ENCODE measurements at regions not wholly inside any gene's neighbourhood (a gene's known extent, or its start where the extent isn't known, plus 50 kb on each side); places are given as distances from the start of the nearest gene placed in this dataset.

DNA sequence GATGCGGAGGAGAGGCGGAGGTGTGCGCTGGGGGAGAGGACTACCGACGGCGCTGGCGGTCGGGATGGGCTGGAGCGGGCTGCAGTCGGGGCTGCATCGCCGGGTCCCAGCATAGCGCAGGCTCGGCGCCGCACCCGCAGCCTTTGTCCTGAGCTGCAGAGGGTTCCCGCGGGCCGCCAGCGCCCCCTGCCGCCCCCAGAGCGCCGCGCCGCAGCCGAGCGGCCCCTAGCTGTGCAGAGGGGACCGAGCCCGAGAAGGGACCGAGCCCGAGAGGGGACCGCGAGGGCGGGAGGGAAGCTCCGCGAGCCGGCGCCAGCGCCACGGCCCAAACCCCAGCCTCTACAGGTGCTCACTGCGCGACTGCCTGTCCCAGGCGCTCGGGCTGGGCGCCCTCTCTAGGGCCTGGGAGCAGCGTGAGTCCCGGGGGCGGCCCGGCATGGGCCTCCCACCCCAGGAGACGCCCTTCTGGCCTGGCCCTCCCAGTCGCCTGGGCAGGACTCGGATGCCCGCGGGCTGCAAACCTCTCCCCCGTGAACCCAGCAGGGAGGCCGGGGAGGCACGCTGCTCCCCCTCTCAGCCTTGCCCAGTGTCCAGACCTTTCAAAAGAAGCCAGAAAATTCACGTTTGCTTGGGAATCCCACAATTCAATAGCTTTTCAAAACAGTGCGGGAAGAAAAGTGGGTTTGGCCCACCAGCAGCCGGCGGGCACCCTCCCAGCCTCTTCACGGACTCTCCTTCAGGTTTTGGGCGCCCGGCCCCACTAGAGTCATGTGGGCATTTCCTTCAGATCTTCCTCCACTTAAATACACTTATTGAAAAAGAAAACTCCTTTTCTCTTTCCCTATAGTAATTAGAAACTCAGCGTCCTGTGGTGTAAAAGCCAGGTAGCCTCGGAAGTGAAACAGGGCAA, 134.7 kb downstream of the TPRA1 start:
- Histone ChIP-seq H3K9me3 (replicated peaks in 1 of 2; ENCODE audit: control insufficient read depth in 2 of 2, insufficient read depth in 1 of 2, low read depth in 1 of 2, low read length in 2 of 2) (no peaks in the 10 kb centered on the region), H4K8ac (ENCODE audit: low read depth, low read length) (no peak overlapping the region), H2AK5ac (ENCODE audit: low read depth, low read length) (no peak overlapping the region), H3K27me3 (ENCODE audit: control insufficient read depth in 3 of 3, insufficient read depth in 3 of 3, low read depth in 1 of 3, low read length in 3 of 3) (peaks cover 0 to 36% (median 20%) of the 10 kb centered on the region in 3 experiments), H3K23ac (ENCODE audit: low read depth, low read length, poor library complexity) (no peak overlapping the region), H3K79me1 (ENCODE audit: low read depth, low read length) (no peaks in the 10 kb centered on the region), H3K36me3 (replicated peaks in 1 of 2; ENCODE audit: control insufficient read depth in 2 of 2, insufficient read depth in 2 of 2, low read length in 2 of 2) (no peaks in the 10 kb centered on the region), H4K91ac (ENCODE audit: low read depth, low read length, poor library complexity) (no peak overlapping the region), H3K18ac (ENCODE audit: low read length) (peak overlapping the region; percentile 84), H3K4me1 (ENCODE audit: control insufficient read depth in 2 of 2, insufficient read depth in 1 of 2, low read depth in 1 of 2, low read length in 2 of 2) (peaks cover 28 to 29% of the 10 kb centered on the region in 2 donors), H2BK15ac (ENCODE audit: low read length) (peak overlapping the region; percentile 41), H2BK5ac (ENCODE audit: low read length) (no peak overlapping the region), H3K4me3 (ENCODE audit: low read length in 2 of 2) (peak overlapping the region in 1 of 2 donors; percentile 21), H3K14ac (ENCODE audit: low read length) (peak overlapping the region; percentile 25), H3K9ac (ENCODE audit: low read depth, low read length, poor library complexity) (no peak overlapping the region), H3K27ac (replicated peaks; ENCODE audit: low read length) (no peak overlapping the region), H3K4me2 (ENCODE audit: insufficient read depth, low read length, poor library complexity, severe bottlenecking) (peak overlapping the region; percentile 79), H2AFZ (ENCODE audit: low read length) (peak overlapping the region; percentile 95), H3K4ac (ENCODE audit: low read length) (no peak overlapping the region), H2BK12ac (ENCODE audit: low read length) (peak overlapping the region; percentile 65), H2BK120ac (ENCODE audit: low read depth, low read length) (no peak overlapping the region)
- no CpG with 5 or more reads among the region's 67 CpGs for WGBS, 2 donors (ENCODE audit: extremely low coverage in 2 of 2, insufficient read length in 2 of 2, insufficient replicate concordance in 1 of 2)
- peak; percentile 87 for DNase-seq (ENCODE audit: low spot score)

DNA sequence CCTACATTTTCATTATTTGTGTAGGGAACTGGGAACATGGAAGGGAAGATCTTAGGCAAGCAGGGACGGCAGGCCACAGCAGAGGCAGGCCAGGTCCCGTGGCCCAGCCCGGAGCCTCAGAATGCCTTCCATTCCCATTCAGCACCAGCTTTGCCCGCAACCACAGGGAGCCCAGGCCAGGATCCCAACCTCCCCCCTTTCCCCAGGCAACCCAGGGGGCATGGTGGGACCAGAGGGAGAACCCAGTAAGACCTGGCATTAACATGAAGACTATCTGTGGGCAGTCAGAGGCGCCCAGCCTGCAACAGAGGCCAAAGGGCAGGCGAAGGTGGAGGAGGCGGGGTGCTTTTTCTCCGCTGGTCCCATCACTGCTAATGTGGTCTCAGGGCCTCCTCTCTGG, 135.6 kb downstream of the TPRA1 start:
- H2AK5ac ChIP-seq (ENCODE audit: low read depth, low read length) = peak overlapping the region; percentile 81
- WGBS, 2 donors (ENCODE audit: extremely low coverage in 2 of 2, insufficient read length in 2 of 2, insufficient replicate concordance in 1 of 2) = no CpG with 5 or more reads among the region's 8 CpGs
- H3K27ac ChIP-seq (replicated peaks; ENCODE audit: low read length) = no peak overlapping the region
- H3K9ac ChIP-seq (ENCODE audit: low read depth, low read length, poor library complexity) = no peak overlapping the region
- peak overlapping the region; percentile 65 for H2BK12ac ChIP-seq (ENCODE audit: low read length)
- no peak overlapping the region for H2BK15ac ChIP-seq (ENCODE audit: low read length)
- H3K36me3 ChIP-seq (replicated peaks in 1 of 2; ENCODE audit: control insufficient read depth in 2 of 2, insufficient read depth in 2 of 2, low read length in 2 of 2) = no peaks in the 10 kb centered on the region
- H2AFZ ChIP-seq (ENCODE audit: low read length) = peak overlapping the region; percentile 95
- H4K91ac ChIP-seq (ENCODE audit: low read depth, low read length, poor library complexity) = no peak overlapping the region
- H2BK5ac ChIP-seq (ENCODE audit: low read length) = no peak overlapping the region
- H3K4me3 ChIP-seq (ENCODE audit: low read length in 2 of 2) = no peak overlapping the region
- H3K14ac ChIP-seq (ENCODE audit: low read length) = peak overlapping the region; percentile 25
- peak overlapping the region; percentile 89 for H3K18ac ChIP-seq (ENCODE audit: low read length)
- no peaks in the 10 kb centered on the region for H3K9me3 ChIP-seq (replicated peaks in 1 of 2; ENCODE audit: control insufficient read depth in 2 of 2, insufficient read depth in 1 of 2, low read depth in 1 of 2, low read length in 2 of 2)
- H4K8ac ChIP-seq (ENCODE audit: low read depth, low read length) = no peak overlapping the region
- H3K4me2 ChIP-seq (ENCODE audit: insufficient read depth, low read length, poor library complexity, severe bottlenecking) = no peak overlapping the region
- H3K4me1 ChIP-seq (ENCODE audit: control insufficient read depth in 2 of 2, insufficient read depth in 1 of 2, low read depth in 1 of 2, low read length in 2 of 2) = peaks cover 25 to 32% of the 10 kb centered on the region in 2 donors
- DNase-seq (ENCODE audit: low spot score) = no peak
- H3K23ac ChIP-seq (ENCODE audit: low read depth, low read length, poor library complexity) = no peak overlapping the region
- H2BK120ac ChIP-seq (ENCODE audit: low read depth, low read length) = no peak overlapping the region
- no peaks in the 10 kb centered on the region for H3K79me1 ChIP-seq (ENCODE audit: low read depth, low read length)
- peaks cover 0 to 36% (median 20%) of the 10 kb centered on the region in 3 experiments for H3K27me3 ChIP-seq (ENCODE audit: control insufficient read depth in 3 of 3, insufficient read depth in 3 of 3, low read depth in 1 of 3, low read length in 3 of 3)
- no peak overlapping the region for H3K4ac ChIP-seq (ENCODE audit: low read length)

DNA sequence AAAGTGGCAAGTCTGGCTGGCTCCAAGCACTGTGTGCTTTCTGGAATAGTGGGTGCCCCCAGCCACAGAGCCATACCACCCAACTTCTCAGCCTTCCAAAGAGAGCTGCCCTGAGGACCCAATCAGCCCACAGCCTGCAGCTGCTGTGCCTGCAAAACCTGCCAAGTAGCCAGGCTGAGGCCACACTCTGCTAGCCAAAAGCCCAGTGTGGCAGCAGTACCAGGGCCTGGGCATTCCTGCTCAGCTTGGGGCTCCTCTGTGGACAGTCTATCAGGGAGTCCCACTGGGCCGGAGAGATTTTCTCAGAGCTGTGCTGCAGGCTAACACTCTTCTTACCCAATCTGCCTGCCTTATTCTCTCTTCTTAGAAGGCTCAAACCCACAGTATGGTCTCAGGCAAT, 136.5 kb downstream of the TPRA1 start:
- peaks cover 16 to 37% of the 10 kb centered on the region in 2 donors for H3K4me1 ChIP-seq (ENCODE audit: control insufficient read depth in 2 of 2, insufficient read depth in 1 of 2, low read depth in 1 of 2, low read length in 2 of 2)
- H2BK5ac ChIP-seq (ENCODE audit: low read length) = no peak overlapping the region
- H3K4me2 ChIP-seq (ENCODE audit: insufficient read depth, low read length, poor library complexity, severe bottlenecking) = no peak overlapping the region
- no peak overlapping the region for H3K18ac ChIP-seq (ENCODE audit: low read length)
- no peak for DNase-seq (ENCODE audit: low spot score)
- no peak overlapping the region for H3K4me3 ChIP-seq (ENCODE audit: low read length in 2 of 2)
- no peak overlapping the region for H2BK15ac ChIP-seq (ENCODE audit: low read length)
- no peak overlapping the region for H2BK120ac ChIP-seq (ENCODE audit: low read depth, low read length)
- no peak overlapping the region for H2AK5ac ChIP-seq (ENCODE audit: low read depth, low read length)
- H3K27ac ChIP-seq (replicated peaks; ENCODE audit: low read length) = no peak overlapping the region
- H3K27me3 ChIP-seq (ENCODE audit: control insufficient read depth in 3 of 3, insufficient read depth in 3 of 3, low read depth in 1 of 3, low read length in 3 of 3) = peaks cover 0 to 36% (median 20%) of the 10 kb centered on the region in 3 experiments
- H3K9ac ChIP-seq (ENCODE audit: low read depth, low read length, poor library complexity) = no peak overlapping the region
- H3K4ac ChIP-seq (ENCODE audit: low read length) = no peak overlapping the region
- no CpG with 5 or more reads among the region's 1 CpG for WGBS, 2 donors (ENCODE audit: extremely low coverage in 2 of 2, insufficient read length in 2 of 2, insufficient replicate concordance in 1 of 2)
- no peaks in the 10 kb centered on the region for H3K79me1 ChIP-seq (ENCODE audit: low read depth, low read length)
- H3K23ac ChIP-seq (ENCODE audit: low read depth, low read length, poor library complexity) = no peak overlapping the region
- no peaks in the 10 kb centered on the region for H3K36me3 ChIP-seq (replicated peaks in 1 of 2; ENCODE audit: control insufficient read depth in 2 of 2, insufficient read depth in 2 of 2, low read length in 2 of 2)
- H4K91ac ChIP-seq (ENCODE audit: low read depth, low read length, poor library complexity) = no peak overlapping the region
- H2AFZ ChIP-seq (ENCODE audit: low read length) = no peak overlapping the region
- no peaks in the 10 kb centered on the region for H3K9me3 ChIP-seq (replicated peaks in 1 of 2; ENCODE audit: control insufficient read depth in 2 of 2, insufficient read depth in 1 of 2, low read depth in 1 of 2, low read length in 2 of 2)
- H3K14ac ChIP-seq (ENCODE audit: low read length) = no peak overlapping the region
- no peak overlapping the region for H4K8ac ChIP-seq (ENCODE audit: low read depth, low read length)
- no peak overlapping the region for H2BK12ac ChIP-seq (ENCODE audit: low read length)

DNA sequence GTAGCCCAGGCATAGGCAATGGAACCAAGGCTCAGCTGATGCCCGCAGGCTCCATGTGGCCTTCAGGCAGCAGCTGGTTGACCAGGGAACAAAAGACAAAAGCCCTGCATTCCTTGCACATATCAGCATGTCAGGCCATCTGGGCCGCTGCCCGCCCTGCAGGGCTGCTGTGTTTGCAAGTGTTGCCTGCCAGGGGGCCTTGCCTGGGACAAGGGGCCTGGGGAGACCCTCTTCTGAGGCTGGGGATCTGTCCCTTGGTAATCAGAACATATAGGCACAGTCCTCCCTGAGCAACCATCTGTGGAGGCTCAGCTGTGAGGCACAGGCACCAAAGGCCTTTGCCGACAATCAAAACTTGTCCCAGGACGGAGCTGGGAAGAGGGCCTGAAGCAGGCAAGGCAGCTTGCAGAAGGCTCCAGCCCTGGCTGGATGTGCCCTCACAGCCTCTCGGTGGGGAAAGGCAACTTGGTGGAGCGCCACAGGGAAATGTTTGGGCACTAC, 138.2 kb downstream of the TPRA1 start:
- Histone ChIP-seq H3K9ac (ENCODE audit: low read depth, low read length, poor library complexity) (no peak overlapping the region), H3K9me3 (replicated peaks in 1 of 2; ENCODE audit: control insufficient read depth in 2 of 2, insufficient read depth in 1 of 2, low read depth in 1 of 2, low read length in 2 of 2) (no peaks in the 10 kb centered on the region), H4K91ac (ENCODE audit: low read depth, low read length, poor library complexity) (no peak overlapping the region), H3K36me3 (replicated peaks in 1 of 2; ENCODE audit: control insufficient read depth in 2 of 2, insufficient read depth in 2 of 2, low read length in 2 of 2) (no peaks in the 10 kb centered on the region), H3K4me2 (ENCODE audit: insufficient read depth, low read length, poor library complexity, severe bottlenecking) (no peak overlapping the region), H2AFZ (ENCODE audit: low read length) (peak overlapping the region; percentile 31), H2BK15ac (ENCODE audit: low read length) (no peak overlapping the region), H2BK5ac (ENCODE audit: low read length) (no peak overlapping the region), H3K23ac (ENCODE audit: low read depth, low read length, poor library complexity) (no peak overlapping the region), H3K18ac (ENCODE audit: low read length) (peak overlapping the region; percentile 6), H2BK120ac (ENCODE audit: low read depth, low read length) (no peak overlapping the region), H3K4me1 (ENCODE audit: control insufficient read depth in 2 of 2, insufficient read depth in 1 of 2, low read depth in 1 of 2, low read length in 2 of 2) (peaks cover 13 to 40% of the 10 kb centered on the region in 2 donors), H4K8ac (ENCODE audit: low read depth, low read length) (no peak overlapping the region), H3K27ac (replicated peaks; ENCODE audit: low read length) (no peak overlapping the region), H3K4me3 (ENCODE audit: low read length in 2 of 2) (no peak overlapping the region), H2BK12ac (ENCODE audit: low read length) (no peak overlapping the region), H2AK5ac (ENCODE audit: low read depth, low read length) (no peak overlapping the region), H3K4ac (ENCODE audit: low read length) (no peak overlapping the region), H3K27me3 (ENCODE audit: control insufficient read depth in 3 of 3, insufficient read depth in 3 of 3, low read depth in 1 of 3, low read length in 3 of 3) (peaks cover 0 to 25% (median 16%) of the 10 kb centered on the region in 3 experiments), H3K14ac (ENCODE audit: low read length) (no peak overlapping the region), H3K79me1 (ENCODE audit: low read depth, low read length) (no peaks in the 10 kb centered on the region)
- no peak for DNase-seq (ENCODE audit: low spot score)
- WGBS, 2 donors (ENCODE audit: extremely low coverage in 2 of 2, insufficient read length in 2 of 2, insufficient replicate concordance in 1 of 2) = no CpG with 5 or more reads among the region's 7 CpGs

All from neuronal stem cell (in vitro differentiated cells).